IPS-20b (cell line): ENCODE measurements at regions not wholly inside any gene's neighbourhood (a gene's known extent, or its start where the extent isn't known, plus 50 kb on each side); places are given as distances from the start of the nearest gene placed in this dataset.

Experiments used
- H3K27ac ChIP-seq: one replicate; pipeline ENCODE4 v1.5.1; 2013; ENCODE audit warnings: low read length
- H3K27me3 ChIP-seq: 2 replicates; pipeline ENCODE4 v1.6.1; 2013; ENCODE audit warnings: mild to moderate bottlenecking, low read length, inconsistent platforms; ENCODE audit not compliant: insufficient read depth
- H3K36me3 ChIP-seq: 2 replicates; pipeline ENCODE4 v1.6.1; 2013; ENCODE audit warnings: low read depth, mild to moderate bottlenecking, inconsistent platforms, low read length, moderate library complexity; ENCODE audit not compliant: insufficient read depth
- H3K4me1 ChIP-seq: 2 replicates; pipeline ENCODE4 v1.6.1; 2013; ENCODE audit warnings: mild to moderate bottlenecking, control low read depth, inconsistent platforms, low read length, moderate library complexity; ENCODE audit not compliant: insufficient read depth
- H3K4me3 ChIP-seq: 2 replicates; pipeline ENCODE4 v1.5.1; 2013; ENCODE audit warnings: mild to moderate bottlenecking, low read length, inconsistent platforms
- H3K9ac ChIP-seq: 2 replicates; pipeline ENCODE4 v1.6.1; 2013; ENCODE audit warnings: low read depth, mild to moderate bottlenecking, inconsistent platforms, low read length, moderate library complexity
- H3K9me3 ChIP-seq: 2 replicates; pipeline ENCODE4 v1.6.1; 2013; ENCODE audit warnings: mild to moderate bottlenecking, low read depth, low read length, inconsistent platforms; ENCODE audit not compliant: insufficient read depth

DNA sequence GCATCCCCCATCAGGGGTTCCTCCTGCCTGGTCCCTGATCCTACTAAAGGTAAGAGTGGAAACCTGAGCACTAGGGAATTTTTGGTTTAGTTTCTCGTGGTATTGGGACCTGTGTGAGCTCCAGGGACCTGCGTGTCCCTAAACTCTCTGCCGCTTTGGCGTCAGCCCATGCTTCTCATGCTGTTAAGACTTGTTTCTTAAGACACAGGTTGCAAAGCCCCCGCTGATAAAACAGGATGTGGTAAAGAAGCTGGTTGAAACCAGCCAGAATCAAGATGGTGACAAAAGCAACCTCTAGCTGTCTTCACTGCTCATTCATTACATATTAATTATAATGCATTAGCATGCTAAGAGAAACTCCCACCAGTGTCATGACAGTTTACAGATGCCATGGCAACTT is 64.6 kb downstream of the LYZL4 start:
- no peaks in the 10 kb centered on the region for H3K4me1 ChIP-seq
- no peak overlapping the region for H3K27ac ChIP-seq
- no peaks in the 10 kb centered on the region for H3K9me3 ChIP-seq
- H3K9ac ChIP-seq = no peak overlapping the region
- H3K27me3 ChIP-seq = no peaks in the 10 kb centered on the region
- H3K36me3 ChIP-seq = no peaks in the 10 kb centered on the region
- H3K4me3 ChIP-seq = no peak overlapping the region

DNA sequence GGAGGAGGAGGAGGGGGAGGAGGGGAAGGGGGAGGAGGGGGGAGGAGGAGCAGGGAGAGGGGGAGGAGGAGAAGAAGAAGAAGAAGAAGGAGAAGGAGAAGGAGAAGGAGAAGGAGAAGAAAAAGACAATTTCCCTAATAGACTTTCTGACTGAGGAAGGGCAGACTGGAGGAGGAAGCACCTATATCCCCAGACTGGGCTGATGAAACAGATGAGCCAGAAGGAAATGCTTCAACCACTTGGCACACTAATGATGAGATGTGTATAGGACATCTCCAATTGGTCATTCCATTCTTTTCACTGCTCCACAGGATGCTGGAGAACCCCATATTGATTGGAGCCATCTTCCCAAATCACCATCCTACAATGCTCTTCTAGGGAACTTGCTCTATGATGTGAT is 69.9 kb downstream of the LYZL4 start:
- no peak overlapping the region for H3K27ac ChIP-seq
- no peaks in the 10 kb centered on the region for H3K4me1 ChIP-seq
- no peak overlapping the region for H3K9ac ChIP-seq
- H3K4me3 ChIP-seq = no peak overlapping the region
- H3K9me3 ChIP-seq = no peaks in the 10 kb centered on the region
- H3K36me3 ChIP-seq = no peaks in the 10 kb centered on the region
- H3K27me3 ChIP-seq = no peaks in the 10 kb centered on the region

DNA sequence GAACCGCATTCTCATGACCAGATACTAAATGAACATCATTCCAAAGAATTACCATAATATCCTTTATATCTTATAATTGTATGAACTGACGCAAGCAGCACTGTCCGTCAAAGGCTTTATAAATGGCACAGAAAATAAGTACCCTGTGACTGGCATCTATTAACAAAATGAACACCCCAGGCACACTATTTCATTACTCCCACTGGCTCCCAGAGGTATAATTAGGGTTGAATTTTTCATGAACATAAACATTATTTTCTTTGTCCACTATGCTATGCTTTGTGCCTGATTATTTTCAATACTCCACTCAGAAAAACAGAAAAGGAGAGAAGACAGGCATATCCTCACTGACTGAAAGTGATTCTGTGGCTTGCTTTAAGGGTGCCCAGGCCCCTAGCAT is 71.1 kb downstream of the LYZL4 start:
- Histone ChIP-seq H3K9ac (no peak overlapping the region), H3K4me1 (no peaks in the 10 kb centered on the region), H3K36me3 (no peaks in the 10 kb centered on the region), H3K9me3 (no peaks in the 10 kb centered on the region), H3K4me3 (no peak overlapping the region), H3K27ac (no peak overlapping the region), H3K27me3 (no peaks in the 10 kb centered on the region)

DNA sequence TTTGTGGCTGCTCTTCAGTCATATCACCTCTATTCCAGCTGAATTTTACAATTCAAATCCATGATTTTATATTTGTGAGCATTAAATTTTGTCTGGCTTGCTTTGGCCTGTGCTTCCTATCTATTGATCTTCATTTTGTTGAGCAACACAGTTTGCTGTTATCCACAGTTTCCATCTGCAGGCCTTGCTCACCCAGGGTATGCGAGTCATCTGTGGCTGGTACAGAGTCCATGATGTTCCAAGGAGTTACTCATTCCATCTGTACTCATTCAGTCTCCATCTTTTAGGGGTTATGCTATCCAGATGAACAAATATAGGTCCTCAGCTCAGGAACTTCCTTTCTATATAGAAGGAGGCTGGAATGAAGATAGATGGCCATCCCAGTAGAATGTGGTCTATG is 70.1 kb upstream of the CCK start:
- H3K9ac ChIP-seq = no peak overlapping the region
- H3K27me3 ChIP-seq = no peaks in the 10 kb centered on the region
- no peak overlapping the region for H3K4me3 ChIP-seq
- H3K4me1 ChIP-seq = no peaks in the 10 kb centered on the region
- no peak overlapping the region for H3K27ac ChIP-seq
- H3K9me3 ChIP-seq = no peaks in the 10 kb centered on the region
- no peaks in the 10 kb centered on the region for H3K36me3 ChIP-seq

DNA sequence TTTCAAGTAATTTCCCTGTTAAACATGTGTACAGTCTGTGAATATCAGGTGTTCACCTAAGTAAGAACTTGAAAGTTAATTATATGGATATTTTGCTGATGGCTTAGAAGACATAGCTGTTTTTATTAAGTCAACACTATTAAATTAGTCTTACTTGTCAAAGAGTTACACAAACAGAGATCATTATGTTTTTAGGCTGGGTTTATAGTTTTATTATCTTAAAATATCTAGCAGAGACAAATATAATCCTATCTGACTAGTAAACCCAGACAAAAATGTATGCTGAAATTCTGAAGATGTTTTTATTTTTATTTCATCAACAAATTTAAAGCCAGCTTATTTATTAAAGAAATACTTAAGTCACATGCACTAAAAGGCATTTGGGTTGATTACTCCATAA is 51.2 kb upstream of the CCK start:
- H3K4me1 ChIP-seq = no peaks in the 10 kb centered on the region
- H3K9ac ChIP-seq = no peak overlapping the region
- H3K9me3 ChIP-seq = peaks cover 62% of the 10 kb centered on the region
- no peaks in the 10 kb centered on the region; the same call in 1 of the 2 replicates for H3K36me3 ChIP-seq
- H3K4me3 ChIP-seq = no peak overlapping the region
- H3K27ac ChIP-seq = no peak overlapping the region
- no peaks in the 10 kb centered on the region for H3K27me3 ChIP-seq
